Activated CD4-positive, alpha-beta T cell treated with anti-CD3 and anti-CD28 coated beads for 36 hours (primary cell): ENCODE measurements at regions not wholly inside any gene's neighbourhood (a gene's known extent, or its start where the extent isn't known, plus 50 kb on each side); places are given as distances from the start of the nearest gene placed in this dataset.

Experiments used
- ATAC-seq: fragments of 200-7000 bp; cut with Tn5 transposase; one replicate; pipeline ENCODE4 v1.10.0; 2021; ENCODE audit warnings: mild to moderate bottlenecking, moderate library complexity
- CTCF ChIA-PET: fragments of 350-600 bp; sonication (Branson Sonifier 250); formaldehyde crosslinking; loops from one replicate; lab custom pipeline; 2021; ENCODE audit warnings: antibody characterized with exemption; lab: Charles Lee
- POLR2A ChIA-PET: fragments of 350-600 bp; sonication (Branson Sonifier 250); formaldehyde crosslinking; loops from one replicate; lab custom pipeline; 2021; ENCODE audit warnings: antibody characterized with exemption, inconsistent platforms; lab: Charles Lee
- DNase-seq: peaks from one replicate; pipeline ENCODE4 v3.0.0-alpha.2; 2020
- H3K27ac Mint-ChIP-seq: one replicate; pipeline ENCODE4 v1.8.0; 2021; ENCODE audit warnings: mixed read lengths
- H3K27me3 Mint-ChIP-seq: one replicate; pipeline ENCODE4 v1.8.0; 2021; ENCODE audit warnings: mixed read lengths
- H3K36me3 Mint-ChIP-seq: one replicate; pipeline ENCODE4 v1.8.0; 2021; ENCODE audit warnings: low read depth, mixed read lengths
- H3K4me1 Mint-ChIP-seq: one replicate; pipeline ENCODE4 v1.8.0; 2021; ENCODE audit warnings: mixed read lengths
- H3K4me3 Mint-ChIP-seq: one replicate; pipeline ENCODE4 v1.8.0; 2021; ENCODE audit warnings: mild to moderate bottlenecking, moderate library complexity, mixed read lengths
- H3K9me3 Mint-ChIP-seq: one replicate; pipeline ENCODE4 v1.8.0; 2021; ENCODE audit warnings: low read depth, mixed read lengths
- intact Hi-C, 2 experiments: fragments of 100-400 bp; cut with DNase I in 1 of 2; cut with micrococcal nuclease in 1 of 2; formaldehyde crosslinking; loops; one replicate each; pipeline versions ENCODE4 v1.14.2 to v1.15.1; 2022 to 2024; cut with DNase I, micrococcal nuclease

DNA sequence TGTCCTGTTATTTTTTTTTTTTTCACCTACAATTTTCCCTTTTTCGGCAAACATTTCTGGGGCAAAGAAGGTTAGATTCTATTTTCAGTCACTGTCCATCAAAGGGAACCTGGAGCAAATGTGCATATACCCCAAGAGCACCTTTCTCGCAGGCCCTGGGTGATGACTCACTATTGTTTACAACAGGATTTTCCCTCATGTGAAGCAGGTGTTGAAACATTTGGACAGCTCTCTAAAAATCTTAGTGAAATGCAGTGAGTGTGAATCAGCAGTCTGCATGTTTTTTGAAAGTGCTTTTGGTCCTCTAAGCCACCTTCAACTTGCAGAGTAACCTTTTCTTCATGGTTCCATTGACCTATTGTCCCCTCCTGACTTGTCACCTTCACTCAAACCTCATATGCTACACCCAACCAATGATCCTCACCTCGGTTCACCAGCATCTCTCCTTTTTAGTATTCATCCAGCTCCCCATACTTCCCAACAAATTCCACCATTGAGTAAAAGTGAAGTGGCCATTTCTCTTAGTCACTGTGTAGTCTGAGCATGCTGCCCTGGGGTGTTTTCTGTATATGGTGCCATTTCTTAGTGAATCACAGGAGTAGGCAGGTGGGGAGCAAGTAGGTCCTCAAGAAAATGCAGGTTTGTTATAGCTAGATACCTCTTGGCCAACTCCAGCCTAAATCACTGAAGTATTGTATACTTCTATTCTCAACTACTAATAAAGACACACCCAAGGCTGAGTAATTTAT lies 260.2 kb downstream of the BMP4 start:
- Mint-ChIP-seq H3K9me3 (peaks cover 3% of the 10 kb centered on the region), H3K4me3 (no peak overlapping the region), H3K27ac (no peak overlapping the region), H3K27me3 (no peaks in the 10 kb centered on the region), H3K36me3 (no peaks in the 10 kb centered on the region), H3K4me1 (no peaks in the 10 kb centered on the region)
- ATAC-seq = no peak
- CTCF ChIA-PET = interaction anchor here (0.8 kb wide), 1 partner anchor 234 kb away, joined by 3 read pairs; no protein-coding TSS in a partner anchor
- intact Hi-C loops = no loop called here
- DNase-seq = no peak
- POLR2A ChIA-PET = no interaction called here

DNA sequence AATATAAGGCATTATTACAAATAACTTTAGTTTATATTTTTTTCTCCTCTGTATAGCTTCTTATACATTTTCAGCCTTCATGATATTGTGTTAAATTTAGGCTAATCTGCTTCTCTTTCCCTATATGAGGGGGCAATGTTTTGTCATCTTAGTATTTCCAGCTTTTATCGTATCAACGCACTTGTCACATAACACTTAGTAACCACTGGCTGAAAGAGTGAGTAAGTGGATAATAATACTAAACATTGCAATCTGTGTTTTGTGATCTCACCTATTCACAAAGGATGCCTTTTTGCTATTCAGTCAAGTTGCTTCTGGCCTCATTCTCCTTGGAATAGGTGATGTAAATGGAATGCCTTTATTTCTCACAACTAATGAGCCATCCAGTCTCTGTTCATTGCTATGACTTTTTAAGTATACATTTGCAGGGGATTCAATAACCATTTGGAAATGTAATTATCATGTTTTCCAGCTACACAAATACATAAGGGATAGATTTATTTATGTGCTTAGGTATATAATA lies 260.9 kb downstream of the BMP4 start:
- Mint-ChIP-seq H3K4me1 (no peaks in the 10 kb centered on the region), H3K27ac (no peak overlapping the region), H3K9me3 (peaks cover 3% of the 10 kb centered on the region), H3K27me3 (no peaks in the 10 kb centered on the region), H3K4me3 (no peak overlapping the region), H3K36me3 (no peaks in the 10 kb centered on the region)
- CTCF ChIA-PET = interaction anchor here (0.8 kb wide), 1 partner anchor 235 kb away, joined by 3 read pairs; no protein-coding TSS in a partner anchor
- DNase-seq (no peak), ATAC-seq (no peak)
- intact Hi-C loops = no loop called here
- POLR2A ChIA-PET = no interaction called here

DNA sequence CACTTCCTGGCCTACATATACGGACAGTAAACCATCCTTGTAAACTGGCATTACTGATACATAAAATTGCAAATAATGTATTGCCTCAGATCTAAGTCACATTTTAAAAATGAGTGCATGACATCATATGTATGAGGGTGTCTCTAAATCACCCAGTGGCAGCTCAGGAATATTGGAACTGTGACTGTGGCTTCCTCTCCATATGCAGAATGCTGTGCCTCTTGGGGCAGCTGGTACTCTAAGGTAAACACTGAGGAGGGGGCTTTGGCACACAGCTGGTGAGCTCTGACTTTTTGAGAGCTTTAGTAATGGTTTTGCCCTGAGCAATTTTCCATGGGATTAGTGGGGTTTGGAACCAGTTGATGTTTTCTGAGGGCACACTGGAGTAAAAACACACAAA lies 263.7 kb downstream of the BMP4 start:
- H3K4me3 Mint-ChIP-seq = no peak overlapping the region
- H3K27ac Mint-ChIP-seq = no peak overlapping the region
- DNase-seq = no peak
- no peak for ATAC-seq
- H3K4me1 Mint-ChIP-seq = no peaks in the 10 kb centered on the region
- ChIA-PET POLR2A (no interaction called here), CTCF (no interaction called here)
- no peaks in the 10 kb centered on the region for H3K27me3 Mint-ChIP-seq
- intact Hi-C loops = no loop called here
- H3K36me3 Mint-ChIP-seq = no peaks in the 10 kb centered on the region
- peaks cover 5% of the 10 kb centered on the region for H3K9me3 Mint-ChIP-seq

DNA sequence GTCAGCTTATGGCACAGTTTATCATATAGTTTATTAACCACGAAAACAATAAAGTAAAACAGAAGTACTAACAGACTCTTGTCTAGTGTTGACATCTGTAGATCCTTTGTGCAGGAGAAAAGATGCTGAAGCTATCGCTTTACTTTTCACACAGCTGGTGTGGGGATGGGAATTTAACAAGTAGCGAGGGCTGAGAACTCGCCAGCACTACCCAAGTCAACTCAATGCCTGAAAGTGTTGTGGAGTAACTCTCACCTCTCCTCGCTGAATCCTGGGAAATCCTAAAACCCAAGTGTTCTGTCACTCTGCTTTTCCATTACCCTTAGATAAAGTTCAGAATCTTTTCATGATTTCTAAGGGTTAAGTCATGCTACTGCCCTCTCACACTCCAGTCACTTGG lies 264.2 kb downstream of the BMP4 start:
- intact Hi-C loops = no loop called here
- H3K27ac Mint-ChIP-seq = no peak overlapping the region
- H3K27me3 Mint-ChIP-seq = no peaks in the 10 kb centered on the region
- ChIA-PET CTCF (interaction anchor here (0.6 kb wide), 1 partner anchor 1393 kb away, joined by 5 read pairs; no protein-coding TSS in a partner anchor), POLR2A (no interaction called here)
- DNase-seq (no peak), ATAC-seq (no peak)
- H3K9me3 Mint-ChIP-seq = peaks cover 5% of the 10 kb centered on the region
- no peak overlapping the region for H3K4me3 Mint-ChIP-seq
- H3K36me3 Mint-ChIP-seq = no peaks in the 10 kb centered on the region
- H3K4me1 Mint-ChIP-seq = no peaks in the 10 kb centered on the region

DNA sequence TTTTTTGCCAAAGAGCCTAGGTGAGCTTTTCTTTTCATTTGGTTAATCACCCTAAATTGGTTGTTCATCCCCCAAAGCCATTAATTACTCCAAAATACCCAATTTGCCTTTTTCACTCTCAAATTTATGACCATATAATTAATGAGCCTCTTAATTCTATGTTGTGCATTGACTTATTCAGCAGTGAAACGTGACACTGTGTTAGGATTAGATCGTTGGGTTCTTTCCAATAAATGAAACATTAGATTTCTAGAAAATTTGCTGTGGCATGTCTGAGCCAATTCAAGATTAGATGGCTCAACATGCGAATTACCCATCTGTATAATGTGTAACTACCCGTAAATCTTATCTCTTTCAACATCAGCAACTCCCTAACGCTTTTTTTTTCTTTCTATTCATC lies 273.4 kb downstream of the BMP4 start:
- H3K27ac Mint-ChIP-seq = no peak overlapping the region
- H3K4me1 Mint-ChIP-seq = no peaks in the 10 kb centered on the region
- no peaks in the 10 kb centered on the region for H3K9me3 Mint-ChIP-seq
- CTCF ChIA-PET = no interaction called here
- no peak overlapping the region for H3K4me3 Mint-ChIP-seq
- ATAC-seq (no peak), DNase-seq (no peak)
- intact Hi-C loops = no loop called here
- POLR2A ChIA-PET = no interaction called here
- no peaks in the 10 kb centered on the region for H3K36me3 Mint-ChIP-seq
- no peaks in the 10 kb centered on the region for H3K27me3 Mint-ChIP-seq

DNA sequence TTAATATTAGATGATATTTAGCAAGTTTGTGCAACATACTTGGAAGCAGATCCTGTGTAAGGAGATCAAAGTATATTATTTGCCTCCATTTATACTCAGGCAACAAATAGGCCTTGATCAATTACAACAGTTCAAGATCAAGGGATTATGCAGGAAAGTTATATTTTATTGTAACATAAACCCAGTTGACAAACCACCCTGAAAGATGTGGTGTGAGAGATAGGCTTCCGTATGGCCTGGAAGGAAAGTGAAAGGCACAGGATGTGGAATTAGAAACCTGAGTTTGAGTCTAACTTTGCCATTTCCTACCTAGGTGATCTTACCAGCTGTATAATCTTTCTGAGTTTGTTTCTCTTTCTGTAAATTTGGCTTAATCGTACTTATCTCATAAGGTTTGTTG lies 284.1 kb downstream of the BMP4 start:
- peaks cover 3% of the 10 kb centered on the region for H3K9me3 Mint-ChIP-seq
- no peak overlapping the region for H3K27ac Mint-ChIP-seq
- ATAC-seq (no peak), DNase-seq (no peak)
- ChIA-PET POLR2A (no interaction called here), CTCF (no interaction called here)
- no peaks in the 10 kb centered on the region for H3K36me3 Mint-ChIP-seq
- H3K4me1 Mint-ChIP-seq = no peaks in the 10 kb centered on the region
- H3K4me3 Mint-ChIP-seq = no peak overlapping the region
- no peaks in the 10 kb centered on the region for H3K27me3 Mint-ChIP-seq
- intact Hi-C loops = no loop called here

DNA sequence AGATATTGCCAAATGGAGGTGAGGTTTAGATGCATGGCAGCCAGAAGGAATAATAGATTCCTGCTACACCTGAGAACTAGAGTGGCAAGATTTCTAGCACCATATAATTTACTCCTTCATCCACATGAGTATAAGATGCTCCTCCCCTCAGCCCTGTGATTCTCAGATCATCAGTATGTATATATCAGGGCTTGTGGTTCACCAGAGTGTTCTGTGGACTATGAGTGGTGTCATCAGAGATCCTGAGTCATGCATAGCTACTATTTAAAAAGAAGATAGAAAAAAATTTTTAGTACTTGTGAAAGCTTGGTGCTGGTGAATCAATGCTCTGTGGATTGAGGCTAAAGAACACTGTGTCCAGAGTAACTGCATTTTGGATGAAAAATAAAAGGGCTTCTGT lies 285.9 kb downstream of the BMP4 start:
- CTCF ChIA-PET = no interaction called here
- no peak for ATAC-seq
- intact Hi-C loops = no loop called here
- Mint-ChIP-seq H3K27ac (no peak overlapping the region), H3K4me1 (no peaks in the 10 kb centered on the region), H3K27me3 (peaks cover 2% of the 10 kb centered on the region), H3K4me3 (no peak overlapping the region), H3K9me3 (peaks cover 2% of the 10 kb centered on the region), H3K36me3 (no peaks in the 10 kb centered on the region)
- POLR2A ChIA-PET = interaction anchor here (0.6 kb wide), 1 partner anchor 830 kb away, joined by 3 read pairs; no protein-coding TSS in a partner anchor
- DNase-seq = no peak

DNA sequence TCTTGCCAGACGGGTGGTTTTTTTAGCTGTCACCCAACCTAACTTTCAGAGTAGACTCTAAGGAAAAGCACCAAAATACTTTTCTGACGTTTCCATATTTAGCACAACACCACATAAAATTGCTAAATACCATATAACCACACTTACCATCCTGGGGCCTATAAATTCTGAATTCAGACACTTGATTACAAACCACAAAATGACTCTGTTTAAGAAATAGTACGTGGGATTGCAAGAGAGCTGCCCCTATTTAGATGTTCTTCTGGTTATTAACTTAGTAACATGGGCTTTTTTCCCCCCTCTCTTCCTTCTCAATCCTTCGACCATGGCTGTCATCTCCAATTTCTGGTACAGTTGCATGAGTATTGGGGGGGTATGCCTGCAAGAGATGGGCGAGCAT lies 287.7 kb downstream of the BMP4 start:
- ATAC-seq (no peak), DNase-seq (no peak)
- POLR2A ChIA-PET = no interaction called here
- no peak overlapping the region for H3K4me3 Mint-ChIP-seq
- no peak overlapping the region for H3K27ac Mint-ChIP-seq
- H3K9me3 Mint-ChIP-seq = peaks cover 2% of the 10 kb centered on the region
- peaks cover 2% of the 10 kb centered on the region for H3K27me3 Mint-ChIP-seq
- intact Hi-C loops = no loop called here
- CTCF ChIA-PET = no interaction called here
- no peaks in the 10 kb centered on the region for H3K36me3 Mint-ChIP-seq
- H3K4me1 Mint-ChIP-seq = no peaks in the 10 kb centered on the region

DNA sequence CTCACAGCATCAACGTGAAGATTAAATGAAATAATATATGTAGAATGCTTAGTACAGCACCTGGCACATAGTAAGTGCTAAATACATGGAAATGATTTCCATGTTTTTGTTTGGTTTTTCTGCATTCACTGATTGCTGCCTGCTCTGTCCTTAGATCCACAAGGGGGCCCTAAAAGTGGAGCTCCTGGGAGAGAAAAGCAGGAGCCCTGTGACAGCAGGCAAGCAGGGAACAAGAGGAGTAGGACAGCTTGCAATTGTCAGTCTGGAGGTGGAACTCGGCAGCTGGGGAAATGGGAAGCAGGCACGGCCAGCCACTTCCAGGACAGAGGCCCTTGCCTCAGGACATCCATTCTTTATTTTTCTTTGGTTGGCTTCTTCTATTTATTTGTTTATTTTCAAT lies 292.9 kb downstream of the BMP4 start:
- Mint-ChIP-seq H3K27me3 (peaks cover 5% of the 10 kb centered on the region), H3K36me3 (no peaks in the 10 kb centered on the region), H3K4me3 (no peak overlapping the region), H3K4me1 (no peaks in the 10 kb centered on the region), H3K9me3 (peaks cover 2% of the 10 kb centered on the region), H3K27ac (no peak overlapping the region)
- intact Hi-C loops = no loop called here
- CTCF ChIA-PET = interaction anchor here (0.5 kb wide), 1 partner anchor 90 kb away, joined by 3 read pairs; no protein-coding TSS in a partner anchor
- no peak for DNase-seq
- POLR2A ChIA-PET = no interaction called here
- no peak for ATAC-seq

DNA sequence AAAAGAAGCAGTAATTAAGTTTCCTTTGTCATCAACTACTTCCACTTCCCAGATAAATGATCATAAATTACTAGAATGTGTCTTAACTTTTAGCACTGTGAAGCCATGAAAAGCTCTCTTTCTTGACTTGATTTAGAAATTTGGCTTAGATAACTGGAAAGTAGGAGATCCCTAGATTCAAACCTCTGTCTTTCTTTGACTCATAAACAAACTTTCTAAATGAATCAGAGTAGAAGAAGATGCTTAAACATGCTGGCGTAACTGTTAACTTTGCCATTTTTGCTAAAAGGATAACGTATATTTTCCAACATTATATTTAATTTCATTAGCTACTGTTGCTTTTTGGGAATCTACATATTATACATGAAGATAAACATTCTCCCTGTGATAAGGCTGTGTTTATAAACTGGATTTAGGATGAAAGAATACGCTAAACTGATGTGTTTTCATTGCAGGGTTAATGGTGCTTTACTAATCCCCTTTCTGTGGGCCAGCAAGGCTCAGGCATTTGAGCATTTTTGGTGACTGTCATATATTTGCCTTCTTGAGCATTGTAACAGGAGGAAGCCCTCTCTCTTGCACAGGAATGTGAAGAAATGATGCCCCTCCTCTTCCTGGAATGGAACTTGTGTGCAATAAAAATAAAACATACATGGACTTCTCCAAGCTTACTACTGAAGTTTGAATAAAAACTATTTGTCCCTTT lies 301.4 kb downstream of the BMP4 start:
- intact Hi-C loops = no loop called here
- Mint-ChIP-seq H3K4me3 (no peak overlapping the region), H3K27ac (no peak overlapping the region), H3K4me1 (no peaks in the 10 kb centered on the region), H3K36me3 (no peaks in the 10 kb centered on the region), H3K9me3 (peaks cover 2% of the 10 kb centered on the region), H3K27me3 (peaks cover 3% of the 10 kb centered on the region)
- ATAC-seq (no peak), DNase-seq (no peak)
- ChIA-PET POLR2A (no interaction called here), CTCF (no interaction called here)

DNA sequence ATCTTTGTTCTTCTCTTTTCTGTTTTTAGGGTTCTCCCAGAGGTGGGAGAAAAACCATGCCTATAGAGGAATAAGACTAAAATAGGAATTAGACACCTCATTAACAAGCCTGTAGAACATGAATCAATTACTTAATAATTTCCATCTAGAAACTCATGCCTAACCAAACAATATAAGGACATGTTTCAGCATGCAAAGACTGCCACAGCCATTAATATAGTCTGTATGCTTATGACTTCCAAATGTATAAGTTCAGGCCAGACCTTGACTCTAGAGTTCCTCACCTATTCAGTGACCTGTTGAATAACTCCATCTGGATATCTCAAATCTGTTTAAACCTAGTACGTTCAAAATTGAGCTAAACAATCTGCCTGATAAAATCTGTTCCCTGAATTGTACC lies 304.6 kb downstream of the BMP4 start:
- H3K4me3 Mint-ChIP-seq = no peak overlapping the region
- H3K4me1 Mint-ChIP-seq = no peaks in the 10 kb centered on the region
- POLR2A ChIA-PET = no interaction called here
- CTCF ChIA-PET = no interaction called here
- H3K9me3 Mint-ChIP-seq = no peaks in the 10 kb centered on the region
- no peaks in the 10 kb centered on the region for H3K27me3 Mint-ChIP-seq
- no peak overlapping the region for H3K27ac Mint-ChIP-seq
- H3K36me3 Mint-ChIP-seq = no peaks in the 10 kb centered on the region
- intact Hi-C loops = no loop called here
- ATAC-seq = no peak
- no peak for DNase-seq
